IMR-90 (cell line): ENCODE measurements at regions not wholly inside any gene's neighbourhood (a gene's known extent, or its start where the extent isn't known, plus 50 kb on each side); places are given as distances from the start of the nearest gene placed in this dataset.
"Not testable (repeated sequence)": the region's sequence is repeated elsewhere in the genome, so short reads cannot be mapped to it uniquely, and the experiment has no call there.

Experiments used
- ATAC-seq: fragments of 200-7000 bp; cut with Tn5 transposase; 2 replicates; pipeline ENCODE4 v1.9.1; 2020; ENCODE audit warnings: low read depth, mild to moderate bottlenecking, moderate library complexity
- BruUV-seq: library from RNA; stranded (reverse); fragments of 400-500 nt; replicated peaks from 2 replicates; lab custom pipeline; 2021; lab: Mats Ljungman, UMichigan
- CTCF ChIA-PET: fragments of 300-600 bp; formaldehyde crosslinking; extraction: SDS; loops from one replicate; lab custom pipeline; 2021; ENCODE audit warnings: antibody characterized with exemption; lab: Yijun Ruan, JAX
- POLR2A ChIA-PET: fragments of 300-600 bp; sonication (Branson Sonifier 250); formaldehyde crosslinking; loops from one replicate; lab custom pipeline; 2022; ENCODE audit warnings: antibody characterized with exemption; ENCODE audit not compliant: unreplicated experiment; lab: Charles Lee
- DNase-seq: peaks from one replicate; pipeline ENCODE4 v3.0.0; 2013
- H2AFZ ChIP-seq: replicated peaks from 2 replicates; pipeline ENCODE3; 2013; ENCODE audit warnings: low read length, mild to moderate bottlenecking; ENCODE audit not compliant: poor library complexity
- H2AK5ac ChIP-seq: 2 replicates; pipeline ENCODE4 v1.6.1; 2013; ENCODE audit warnings: low read depth, low read length, inconsistent platforms
- H2AK9ac ChIP-seq: replicated peaks from 2 replicates; pipeline ENCODE3; 2013; ENCODE audit warnings: mild to moderate bottlenecking, low read depth, low read length, moderate library complexity; ENCODE audit not compliant: poor library complexity
- H2BK120ac ChIP-seq: 2 replicates; pipeline ENCODE4 v1.6.1; 2013; ENCODE audit warnings: low read depth, low read length, inconsistent platforms
- H2BK15ac ChIP-seq: 3 replicates; pipeline ENCODE4 v1.6.1; 2013; ENCODE audit warnings: low read depth, low read length, inconsistent platforms
- H2BK20ac ChIP-seq: 2 replicates; pipeline ENCODE4 v1.6.1; 2013; ENCODE audit warnings: low read depth, mild to moderate bottlenecking, inconsistent platforms, low read length, moderate library complexity
- H2BK5ac ChIP-seq: 2 replicates; pipeline ENCODE4 v1.6.1; 2013; ENCODE audit warnings: mild to moderate bottlenecking, low read depth, low read length, inconsistent platforms; ENCODE audit not compliant: poor library complexity, severe bottlenecking
- H3K14ac ChIP-seq: replicated peaks from 2 replicates; pipeline ENCODE4 v1.6.1; 2013; ENCODE audit warnings: low read depth, low read length, inconsistent platforms
- H3K18ac ChIP-seq: 2 replicates; pipeline ENCODE4 v1.6.1; 2013; ENCODE audit warnings: low read depth, low read length, control low read depth
- H3K23ac ChIP-seq: 2 replicates; pipeline ENCODE4 v1.6.1; 2013; ENCODE audit warnings: low read depth, low read length, inconsistent platforms
- H3K27ac ChIP-seq: 2 replicates; pipeline ENCODE4 v1.5.1; 2013; ENCODE audit warnings: mild to moderate bottlenecking, control low read depth, low read length; ENCODE audit not compliant: insufficient read depth
- H3K27me3 ChIP-seq: 2 replicates; pipeline ENCODE4 v1.6.1; 2013; ENCODE audit warnings: low read length; ENCODE audit not compliant: control insufficient read depth, insufficient read depth
- H3K36me3 ChIP-seq: 2 replicates; pipeline ENCODE4 v1.6.1; 2013; ENCODE audit warnings: low read length, mixed read lengths; ENCODE audit not compliant: control insufficient read depth, insufficient read depth
- H3K4ac ChIP-seq: 2 replicates; pipeline ENCODE4 v1.6.1; 2013; ENCODE audit warnings: low read depth, low read length, inconsistent platforms
- H3K4me1 ChIP-seq: 2 replicates; pipeline ENCODE4 v1.6.1; 2013; ENCODE audit warnings: low read length, mixed read lengths; ENCODE audit not compliant: control insufficient read depth, insufficient read depth
- H3K4me2 ChIP-seq: 2 replicates; pipeline ENCODE4 v1.6.1; 2013; ENCODE audit warnings: low read depth, mild to moderate bottlenecking, control low read depth, low read length, moderate library complexity
- H3K4me3 ChIP-seq: 2 replicates; pipeline ENCODE4 v1.5.1; 2013; ENCODE audit warnings: low read depth, mild to moderate bottlenecking, control low read depth, low read length, moderate library complexity; ENCODE audit not compliant: insufficient read depth
- H3K56ac ChIP-seq: 2 replicates; pipeline ENCODE4 v1.6.1; 2013; ENCODE audit warnings: low read length, inconsistent platforms; ENCODE audit not compliant: insufficient read depth; ENCODE audit errors: extremely low read depth
- H3K79me1 ChIP-seq, 2 experiments: 2 replicates each; pipeline ENCODE4 v1.6.1; 2013; ENCODE audit warnings: low read length in 2 of 2, inconsistent platforms in 1 of 2, low read depth in 1 of 2
- H3K9ac ChIP-seq: 2 replicates; pipeline ENCODE4 v1.6.1; 2013; ENCODE audit warnings: low read depth, low read length, control low read depth
- H3K9me1 ChIP-seq: 2 replicates; pipeline ENCODE4 v1.6.1; 2013; ENCODE audit warnings: low read length, inconsistent platforms; ENCODE audit not compliant: insufficient read depth
- H3K9me3 ChIP-seq: 2 replicates; pipeline ENCODE4 v1.6.1; 2013; ENCODE audit warnings: low read length; ENCODE audit not compliant: control insufficient read depth, insufficient read depth
- H4K20me1 ChIP-seq: 2 replicates; pipeline ENCODE4 v1.6.1; 2013; ENCODE audit warnings: low read length, inconsistent platforms; ENCODE audit not compliant: insufficient read depth
- H4K5ac ChIP-seq: 2 replicates; pipeline ENCODE4 v1.6.1; 2013; ENCODE audit warnings: mild to moderate bottlenecking, low read depth, low read length, control low read depth
- H4K8ac ChIP-seq, 2 experiments: 2 replicates each; pipeline ENCODE4 v1.6.1; 2013; ENCODE audit warnings: low read depth in 2 of 2, low read length in 2 of 2, control low read depth in 1 of 2, inconsistent platforms in 1 of 2
- H4K91ac ChIP-seq: 2 replicates; pipeline ENCODE4 v1.6.1; 2013; ENCODE audit warnings: low read depth, low read length, inconsistent platforms; ENCODE audit not compliant: insufficient read depth
- WGBS, 2 experiments: methylation state at CpG; one replicate each; pipeline versions ENCODE4 v1.1.5 to v1.1.7; 2013; ENCODE audit warnings: missing lambda C conversion rate in 2 of 2; ENCODE audit not compliant: insufficient read length in 1 of 2; ENCODE audit errors: extremely low coverage in 2 of 2; 5-methylcytosine and 5-hydroxymethylcytosine counted together
- dilution Hi-C: fragments of 300-500 bp; cut with HindIII; formaldehyde crosslinking; loops from one replicate; pipeline ENCODE4 v1.14.3; 2018; ENCODE audit warnings: low sequenced_read_pairs; ENCODE audit not compliant: unreplicated experiment
- in situ Hi-C: fragments of 300-500 bp; cut with MboI; formaldehyde crosslinking; loops from 3 replicates; pipeline ENCODE4 v1.14.3; 2019; ENCODE audit warnings: low sequenced_read_pairs, inconsistent platforms, mixed read lengths
- intact Hi-C: fragments of 100-400 bp; cut with micrococcal nuclease; formaldehyde crosslinking; loops from 2 replicates; pipeline ENCODE4 v1.10.0; 2022

GRCh38 chr4:27075603-27076002 lies 215.0 kb downstream of the STIM2 start:
- H4K20me1 ChIP-seq, H4K8ac ChIP-seq, H3K4ac ChIP-seq, H3K23ac ChIP-seq, POLR2A ChIA-PET, H2BK15ac ChIP-seq, H4K5ac ChIP-seq, H2BK20ac ChIP-seq, H3K18ac ChIP-seq, H3K27ac ChIP-seq, H3K4me1 ChIP-seq, H3K4me2 ChIP-seq, H3K27me3 ChIP-seq, in situ Hi-C loops, H4K91ac ChIP-seq, ATAC-seq, H2AK5ac ChIP-seq, DNase-seq, CTCF ChIA-PET, H3K4me3 ChIP-seq, H2AK9ac ChIP-seq, H3K9me1 ChIP-seq, H3K36me3 ChIP-seq, BruUV-seq, H3K79me1 ChIP-seq, H2AFZ ChIP-seq, H3K9ac ChIP-seq, H3K9me3 ChIP-seq, H3K14ac ChIP-seq, H2BK5ac ChIP-seq, intact Hi-C loops, H3K56ac ChIP-seq, dilution Hi-C loops, H2BK120ac ChIP-seq: not testable (repeated sequence)
- WGBS, 2 experiments = 50% methylated on average over 2 of the region's 15 CpGs; no CpG with 5 or more reads in 1 of the 2 experiments
